ENCODE measurements at regions not wholly inside any gene's neighbourhood (a gene's known extent, or its start where the extent isn't known, plus 50 kb on each side); places are given as distances from the start of the nearest gene placed in this dataset.

DNA sequence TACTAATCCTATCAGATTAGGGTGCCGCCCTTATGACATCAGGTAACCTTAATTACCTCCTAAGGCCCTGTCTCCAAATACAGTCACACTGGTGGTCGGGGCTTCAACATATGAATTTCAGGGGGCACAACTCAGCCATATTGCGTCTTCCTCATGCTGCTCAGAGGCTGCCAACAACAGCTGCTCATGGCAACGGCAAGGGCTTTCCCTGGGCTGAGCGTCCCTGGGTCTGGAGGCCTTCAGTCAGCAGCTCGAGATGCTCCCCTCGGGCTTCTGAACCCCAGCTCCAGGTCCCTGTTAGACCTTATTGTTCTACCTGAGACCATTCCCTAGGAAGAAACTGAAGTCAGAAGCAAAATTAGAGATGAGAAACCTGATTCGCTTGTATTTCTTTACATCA, 157.2 kb downstream of the TMEM132E start:
- no peak overlapping the region for H3K4me3 ChIP-seq
- H3K27me3 ChIP-seq, result no peaks in the 10 kb centered on the region
- no peak for TF ChIP-seq CTCF (IDR thresholded peaks at IDR 0.05)
- TF ChIP-seq POLR2AphosphoS5 (IDR thresholded peaks at IDR 0.05), result no peak
- TF ChIP-seq POLR2A (IDR thresholded peaks at IDR 0.05), result no peak
- no peaks in the 10 kb centered on the region for H3K36me3 ChIP-seq
- no peak for DNase-seq (ENCODE audit: low spot score in 2 of 2)
- intact Hi-C loops (cut with DNase I; ENCODE audit: low total_unique reads), result loop anchor here (5.0 kb wide), 1 partner anchor 751 kb away; no protein-coding TSS in a partner anchor
- no peak overlapping the region for H3K27ac ChIP-seq
- no peaks in the 10 kb centered on the region for H3K4me1 ChIP-seq
- no peaks in the 10 kb centered on the region for H3K9me3 ChIP-seq

- Histone ChIP-seq H3K36me3 (no peaks in the 10 kb centered on the region), H3K4me3 (no peak overlapping the region), H3K27ac (no peak overlapping the region), H3K9me3 (no peaks in the 10 kb centered on the region), H3K4me1 (no peaks in the 10 kb centered on the region), H3K27me3 (no peaks in the 10 kb centered on the region)
- TF ChIP-seq CTCF (IDR thresholded peaks at IDR 0.05), result no peak
- TF ChIP-seq POLR2AphosphoS5 (IDR thresholded peaks at IDR 0.05), result no peak
- no peak for TF ChIP-seq POLR2A (IDR thresholded peaks at IDR 0.05)
- DNase-seq (ENCODE audit: low spot score in 2 of 2), result no peak
- intact Hi-C loops (cut with DNase I; ENCODE audit: low total_unique reads), result no loop called here
These were observed 154.0 kb downstream of the TMEM132E start for GRCh38 chr17:34733333-34733732.

- intact Hi-C loops (cut with DNase I; ENCODE audit: low total_unique reads), result no loop called here
- TF ChIP-seq POLR2A (IDR thresholded peaks at IDR 0.05) (no peak), CTCF (IDR thresholded peaks at IDR 0.05) (no peak), POLR2AphosphoS5 (IDR thresholded peaks at IDR 0.05) (no peak)
- H3K9me3 ChIP-seq, result no peaks in the 10 kb centered on the region
- no peak overlapping the region for H3K27ac ChIP-seq
- no peaks in the 10 kb centered on the region for H3K27me3 ChIP-seq
- H3K4me3 ChIP-seq, result no peak overlapping the region
- no peaks in the 10 kb centered on the region for H3K36me3 ChIP-seq
- DNase-seq (ENCODE audit: low spot score in 2 of 2), result no peak
- H3K4me1 ChIP-seq, result no peaks in the 10 kb centered on the region
These were observed 151.4 kb downstream of the TMEM132E start for GRCh38 chr17:34730816-34731215.

DNA sequence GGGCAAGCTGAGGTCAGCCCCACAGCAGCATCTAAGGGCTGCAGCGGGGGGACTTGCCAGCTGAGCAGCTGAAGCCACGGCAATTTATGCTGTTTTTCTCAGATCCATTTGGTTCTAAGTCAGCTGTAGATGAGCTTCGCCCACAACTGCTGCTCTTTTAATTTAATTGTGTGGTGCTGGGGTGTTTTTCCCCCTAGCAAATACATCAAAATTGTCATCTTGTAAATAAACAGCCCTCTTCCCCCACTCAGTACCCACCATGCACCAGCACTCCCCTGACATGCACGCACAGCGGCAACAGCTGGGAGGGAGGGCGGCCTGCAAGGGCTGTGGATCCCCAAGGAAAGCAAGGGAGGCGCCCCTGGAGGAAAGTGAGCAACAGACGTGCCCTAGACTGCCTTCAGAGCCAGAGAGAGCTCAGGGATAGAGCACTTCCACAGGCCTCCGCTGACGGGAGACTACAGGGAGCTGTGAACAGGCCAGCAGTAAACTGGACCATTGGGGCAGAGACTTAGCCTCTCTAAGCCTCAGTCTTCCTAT, 149.5 kb downstream of the TMEM132E start:
- Histone ChIP-seq H3K9me3 (no peaks in the 10 kb centered on the region), H3K36me3 (no peaks in the 10 kb centered on the region), H3K27ac (no peak overlapping the region), H3K4me3 (no peak overlapping the region), H3K4me1 (no peaks in the 10 kb centered on the region), H3K27me3 (no peaks in the 10 kb centered on the region)
- intact Hi-C loops (cut with DNase I; ENCODE audit: low total_unique reads), result no loop called here
- TF ChIP-seq CTCF (IDR thresholded peaks at IDR 0.05), result no peak
- no peak for TF ChIP-seq POLR2AphosphoS5 (IDR thresholded peaks at IDR 0.05)
- no peak for TF ChIP-seq POLR2A (IDR thresholded peaks at IDR 0.05)
- no peak for DNase-seq (ENCODE audit: low spot score in 2 of 2)

DNA sequence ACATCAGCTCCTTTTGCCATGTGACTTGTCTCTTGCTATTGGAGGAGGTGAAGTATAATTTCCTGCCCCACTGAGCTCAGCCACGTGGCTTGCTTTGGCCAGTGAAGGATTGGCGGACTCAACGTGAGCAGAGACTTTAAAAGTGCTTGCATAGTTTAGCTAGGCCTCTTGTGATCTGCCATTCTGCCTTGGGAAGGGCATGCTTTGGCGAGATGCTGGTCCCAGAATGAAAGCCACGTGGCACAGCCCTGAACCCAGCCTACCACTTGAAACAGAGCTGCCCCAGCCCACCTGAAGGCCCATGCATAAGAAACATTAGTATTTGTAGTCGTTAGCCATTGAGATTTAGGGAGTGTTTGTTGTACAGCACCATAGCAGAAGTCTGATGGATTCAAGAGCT, 148.2 kb downstream of the TMEM132E start:
- H3K27me3 ChIP-seq, result no peaks in the 10 kb centered on the region
- H3K4me3 ChIP-seq, result no peak overlapping the region
- H3K9me3 ChIP-seq, result no peaks in the 10 kb centered on the region
- no peak overlapping the region for H3K27ac ChIP-seq
- TF ChIP-seq POLR2AphosphoS5 (IDR thresholded peaks at IDR 0.05) (no peak), CTCF (IDR thresholded peaks at IDR 0.05) (no peak), POLR2A (IDR thresholded peaks at IDR 0.05) (no peak)
- H3K4me1 ChIP-seq, result no peaks in the 10 kb centered on the region
- intact Hi-C loops (cut with DNase I; ENCODE audit: low total_unique reads), result no loop called here
- no peaks in the 10 kb centered on the region for H3K36me3 ChIP-seq
- DNase-seq (ENCODE audit: low spot score in 2 of 2), result no peak

Data from breast epithelium (tissue), 4 donors.